NCI-H748 (cell line): ENCODE measurements at regions not wholly inside any gene's neighbourhood (a gene's known extent, or its start where the extent isn't known, plus 50 kb on each side); places are given as distances from the start of the nearest gene placed in this dataset.

ENCODE experiments used
- DNase-seq: peaks from one replicate; lab custom pipeline; 2025; ENCODE audit not compliant: unreplicated experiment; lab: John Stamatoyannopoulos, UW

- no peak for DNase-seq
Observed at GRCh38 chr2:160911258-160911657, 249.0 kb upstream of the TANK start.

GRCh38 chr2:160912276-160912675 lies 248.0 kb upstream of the TANK start:
- no peak for DNase-seq

- no peak for DNase-seq
Observed at GRCh38 chr2:160913323-160913722, 246.9 kb upstream of the TANK start.

GRCh38 chr2:160914217-160914616 lies 246.0 kb upstream of the TANK start:
- no peak for DNase-seq

GRCh38 chr2:160916300-160916699 lies 243.9 kb upstream of the TANK start:
- DNase-seq: no peak

GRCh38 chr2:160917850-160918249 lies 242.4 kb upstream of the TANK start:
- no peak for DNase-seq

- no peak for DNase-seq
Observed at GRCh38 chr2:160918258-160918657, 242.0 kb upstream of the TANK start.

GRCh38 chr2:160918906-160919503 lies 241.2 kb upstream of the TANK start:
- peak; percentile 76 for DNase-seq

- DNase-seq: no peak
Observed at GRCh38 chr2:160920061-160920460, 240.2 kb upstream of the TANK start.

GRCh38 chr2:160920791-160921303 lies 239.4 kb upstream of the TANK start:
- no peak for DNase-seq

- no peak for DNase-seq
Observed at GRCh38 chr2:160921386-160921964, 238.8 kb upstream of the TANK start.

- no peak for DNase-seq
Observed at GRCh38 chr2:160924936-160925353, 235.3 kb upstream of the TANK start.

- DNase-seq: no peak
Observed at GRCh38 chr2:160925956-160926355, 234.3 kb upstream of the TANK start.

- no peak for DNase-seq
Observed at GRCh38 chr2:160927324-160927723, 232.9 kb upstream of the TANK start.

GRCh38 chr2:160928854-160929301 lies 231.3 kb upstream of the TANK start:
- no peak for DNase-seq

GRCh38 chr2:160931531-160931930 lies 228.7 kb upstream of the TANK start:
- DNase-seq: no peak

- no peak for DNase-seq
Observed at GRCh38 chr2:160932960-160933359, 227.3 kb upstream of the TANK start.

GRCh38 chr2:160934263-160934662 lies 226.0 kb upstream of the TANK start:
- no peak for DNase-seq

GRCh38 chr2:160934991-160935390 lies 225.2 kb upstream of the TANK start:
- no peak for DNase-seq

GRCh38 chr2:160936044-160936806 lies 224.0 kb upstream of the TANK start:
- DNase-seq: no peak

GRCh38 chr2:160940271-160940670 lies 220.0 kb upstream of the TANK start:
- no peak for DNase-seq

- peak; percentile 38 for DNase-seq
Observed at GRCh38 chr2:160940699-160941098, 219.5 kb upstream of the TANK start.
